ENCODE measurements at regions not wholly inside any gene's neighbourhood (a gene's known extent, or its start where the extent isn't known, plus 50 kb on each side); places are given as distances from the start of the nearest gene placed in this dataset.

DNA sequence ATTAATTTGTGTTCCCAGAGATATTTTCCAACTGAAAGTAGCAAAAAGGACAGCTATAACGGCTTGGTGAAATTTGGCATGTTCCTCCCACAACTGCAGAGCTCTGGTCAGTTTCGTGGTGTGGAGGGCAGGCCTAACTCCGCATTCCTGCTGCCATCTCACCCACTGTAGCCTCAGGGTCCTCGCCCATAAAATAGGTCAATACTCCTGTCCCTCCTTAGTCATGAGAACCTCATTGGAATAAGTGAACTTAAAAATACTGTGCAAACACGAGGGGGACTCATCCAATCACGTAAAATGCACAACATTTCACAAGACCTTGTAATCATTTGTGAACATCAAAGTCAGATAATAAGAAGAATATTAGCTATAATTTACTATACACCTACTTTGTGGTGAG, 143.5 kb upstream of the NCKAP5 start:
- H3K4me3 ChIP-seq (ENCODE audit: low read depth, low read length): no peak overlapping the region
- TF ChIP-seq, protein P1, sequence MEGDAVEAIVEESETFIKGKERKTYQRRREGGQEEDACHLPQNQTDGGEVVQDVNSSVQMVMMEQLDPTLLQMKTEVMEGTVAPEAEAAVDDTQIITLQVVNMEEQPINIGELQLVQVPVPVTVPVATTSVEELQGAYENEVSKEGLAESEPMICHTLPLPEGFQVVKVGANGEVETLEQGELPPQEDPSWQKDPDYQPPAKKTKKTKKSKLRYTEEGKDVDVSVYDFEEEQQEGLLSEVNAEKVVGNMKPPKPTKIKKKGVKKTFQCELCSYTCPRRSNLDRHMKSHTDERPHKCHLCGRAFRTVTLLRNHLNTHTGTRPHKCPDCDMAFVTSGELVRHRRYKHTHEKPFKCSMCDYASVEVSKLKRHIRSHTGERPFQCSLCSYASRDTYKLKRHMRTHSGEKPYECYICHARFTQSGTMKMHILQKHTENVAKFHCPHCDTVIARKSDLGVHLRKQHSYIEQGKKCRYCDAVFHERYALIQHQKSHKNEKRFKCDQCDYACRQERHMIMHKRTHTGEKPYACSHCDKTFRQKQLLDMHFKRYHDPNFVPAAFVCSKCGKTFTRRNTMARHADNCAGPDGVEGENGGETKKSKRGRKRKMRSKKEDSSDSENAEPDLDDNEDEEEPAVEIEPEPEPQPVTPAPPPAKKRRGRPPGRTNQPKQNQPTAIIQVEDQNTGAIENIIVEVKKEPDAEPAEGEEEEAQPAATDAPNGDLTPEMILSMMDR (IDR thresholded peaks at IDR 0.05; ENCODE audit: low read depth, low read length): no peak
- no peak for DNase-seq (ENCODE audit: low read depth, low spot score)
- in situ Hi-C loops (cut with HindIII; ENCODE audit: low sequenced_read_pairs): no loop called here

DNA sequence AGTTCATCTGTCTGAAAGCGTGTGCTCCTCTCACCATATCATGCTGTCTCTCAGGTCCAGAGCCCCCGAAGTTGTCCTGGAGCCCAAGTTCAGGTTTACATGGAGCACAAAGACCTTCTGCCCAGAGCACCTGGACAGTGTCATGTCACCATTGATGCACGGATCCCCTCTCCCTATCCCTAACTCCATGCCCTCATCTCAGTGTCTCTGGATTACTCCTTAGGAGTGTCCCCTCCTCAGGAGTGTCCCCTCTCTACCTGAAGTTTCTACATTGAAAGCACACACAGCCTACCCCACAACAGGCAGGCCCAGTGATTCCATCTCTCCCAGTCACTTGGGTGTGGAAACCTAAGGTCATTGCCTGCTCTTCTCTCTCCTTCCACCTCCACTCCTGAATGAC, 144.1 kb upstream of the NCKAP5 start:
- TF ChIP-seq, protein P1 (IDR thresholded peaks at IDR 0.05; ENCODE audit: low read depth, low read length): no peak
- in situ Hi-C loops (cut with HindIII; ENCODE audit: low sequenced_read_pairs): no loop called here
- H3K4me3 ChIP-seq (ENCODE audit: low read depth, low read length): no peak overlapping the region
- DNase-seq (ENCODE audit: low read depth, low spot score): no peak

DNA sequence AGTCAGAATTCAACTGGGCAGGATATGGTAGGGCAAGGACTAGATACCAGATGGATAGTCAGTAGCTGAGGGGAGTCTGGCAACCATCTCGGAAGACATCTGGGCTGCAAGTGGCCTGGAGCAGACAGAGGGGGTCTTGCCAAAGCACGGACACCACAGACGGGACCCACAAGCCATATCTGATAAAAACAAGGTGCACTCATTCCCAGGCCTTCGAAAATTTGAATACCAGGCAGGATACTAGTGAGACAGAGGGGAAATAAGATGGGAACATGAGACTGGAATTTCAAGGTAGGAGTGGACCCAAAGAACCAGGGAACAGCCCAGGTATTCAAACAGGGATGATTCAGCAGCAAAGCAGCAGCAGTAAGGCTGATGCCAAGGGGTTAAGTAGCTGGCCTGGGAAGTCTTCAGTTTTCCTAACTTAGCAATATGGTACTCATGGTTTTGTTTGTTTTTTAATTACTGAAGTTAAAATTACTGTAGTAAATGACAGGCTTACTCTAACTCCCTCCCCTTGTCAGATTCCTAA, 144.9 kb upstream of the NCKAP5 start:
- no peak for DNase-seq (ENCODE audit: low read depth, low spot score)
- in situ Hi-C loops (cut with HindIII; ENCODE audit: low sequenced_read_pairs): no loop called here
- H3K4me3 ChIP-seq (ENCODE audit: low read depth, low read length): no peak overlapping the region
- TF ChIP-seq, protein P1 (IDR thresholded peaks at IDR 0.05; ENCODE audit: low read depth, low read length): no peak

DNA sequence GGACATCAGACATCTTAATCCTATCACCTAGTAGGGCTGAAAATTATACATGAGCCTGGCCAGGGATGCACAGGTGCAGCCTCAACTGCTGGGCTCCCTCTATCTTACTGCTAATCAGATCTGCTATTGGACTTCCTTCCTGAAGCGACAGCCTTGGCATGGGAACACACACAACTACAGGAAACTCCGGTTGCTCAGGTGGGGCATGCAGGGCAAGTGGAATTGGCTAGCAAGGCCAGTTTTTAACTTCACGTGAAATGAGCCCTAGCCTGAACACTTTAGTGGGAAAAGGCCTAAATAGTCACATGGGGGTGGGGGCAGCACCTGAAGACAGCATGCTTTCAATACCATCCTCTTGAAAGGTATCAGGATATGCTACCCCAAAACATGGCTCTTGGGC, 147.9 kb upstream of the NCKAP5 start:
- no peak for DNase-seq (ENCODE audit: low read depth, low spot score)
- in situ Hi-C loops (cut with HindIII; ENCODE audit: low sequenced_read_pairs): no loop called here
- no peak overlapping the region for H3K4me3 ChIP-seq (ENCODE audit: low read depth, low read length)
- TF ChIP-seq, protein P1 (IDR thresholded peaks at IDR 0.05; ENCODE audit: low read depth, low read length): no peak

DNA sequence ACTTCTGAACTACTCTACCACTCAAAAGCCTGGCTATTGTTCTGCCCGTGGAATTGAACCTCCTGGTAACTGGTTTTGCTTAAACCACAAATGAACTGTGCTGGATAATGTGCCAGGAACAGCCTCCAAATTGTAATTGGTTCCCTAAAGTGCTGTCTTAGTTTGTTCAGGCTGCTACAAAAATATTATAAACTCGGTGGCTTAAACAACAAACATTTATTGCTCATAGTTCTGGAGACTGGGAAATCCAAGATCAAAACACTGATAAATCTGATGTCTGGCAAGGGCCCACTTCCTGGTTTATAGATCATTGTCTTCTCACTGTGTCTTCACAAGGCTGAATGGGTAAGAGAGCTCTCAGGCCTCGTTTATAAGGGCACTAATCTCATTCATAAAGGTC, 149.2 kb upstream of the NCKAP5 start:
- peak; percentile 19 for DNase-seq (ENCODE audit: low read depth, low spot score)
- H3K4me3 ChIP-seq (ENCODE audit: low read depth, low read length): no peak overlapping the region
- TF ChIP-seq, protein P1 (IDR thresholded peaks at IDR 0.05; ENCODE audit: low read depth, low read length): no peak
- in situ Hi-C loops (cut with HindIII; ENCODE audit: low sequenced_read_pairs): no loop called here

DNA sequence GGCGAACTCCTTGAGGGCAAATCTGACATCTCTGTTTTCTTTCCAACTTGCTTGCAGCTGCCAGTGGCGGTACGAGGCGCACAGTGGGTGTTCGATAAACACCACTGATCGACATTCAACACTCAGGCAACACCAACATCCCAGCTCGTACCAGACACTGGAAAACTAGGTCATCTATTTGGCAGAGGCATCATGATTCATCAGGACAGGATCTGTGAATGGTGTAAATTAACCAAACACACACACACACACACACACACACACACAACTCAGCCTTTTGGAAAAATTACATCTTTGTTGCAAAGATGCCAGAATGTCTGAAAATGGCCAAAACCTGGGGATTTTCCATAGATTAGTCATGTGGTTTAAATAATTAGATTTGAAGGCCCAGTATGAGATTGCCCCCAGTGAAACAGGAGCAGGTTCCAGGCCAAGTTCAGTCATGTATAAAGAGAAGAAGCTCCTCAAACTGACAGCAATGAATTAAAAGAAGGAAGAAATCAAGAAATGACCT, 150.5 kb upstream of the NCKAP5 start:
- peak; percentile 88 for DNase-seq (ENCODE audit: low read depth, low spot score)
- in situ Hi-C loops (cut with HindIII; ENCODE audit: low sequenced_read_pairs): no loop called here

More for the DNA sequence above, 150.5 kb upstream of the NCKAP5 start:
- no peak overlapping the region for H3K4me3 ChIP-seq (ENCODE audit: low read depth, low read length)
- TF ChIP-seq, protein P1 (IDR thresholded peaks at IDR 0.05; ENCODE audit: low read depth, low read length): no peak

Data from astrocyte of the spinal cord (primary cell).